MM.1S (cell line): ENCODE measurements at regions not wholly inside any gene's neighbourhood (a gene's known extent, or its start where the extent isn't known, plus 50 kb on each side); places are given as distances from the start of the nearest gene placed in this dataset.

Experiments used
- DNase-seq: peaks from one replicate; pipeline ENCODE4 v3.0.0-alpha.2; 2015
- H2AFZ ChIP-seq: fragments of 300-600 bp; sonication (generic); 2 replicates; pipeline ENCODE4 v1.6.0; 2016; ENCODE audit warnings: antibody characterized with exemption, low read length
- H3F3A ChIP-seq: fragments of 300-600 bp; sonication (generic); 2 replicates; pipeline ENCODE4 v1.6.1; 2016; ENCODE audit warnings: mild to moderate bottlenecking, antibody characterized with exemption, low read length, moderate library complexity, mixed read lengths; ENCODE audit not compliant: insufficient read depth
- H3K27ac ChIP-seq: fragments of 300-600 bp; sonication (generic); 2 replicates; pipeline ENCODE4 v1.5.1; 2016; ENCODE audit warnings: mild to moderate bottlenecking, low read length
- H3K27me3 ChIP-seq: fragments of 300-600 bp; sonication (generic); replicated peaks from 2 replicates; pipeline ENCODE4 v1.6.0; 2016; ENCODE audit warnings: low read length; ENCODE audit not compliant: insufficient read depth
- H3K36me3 ChIP-seq: fragments of 300-600 bp; sonication (generic); replicated peaks from 2 replicates; pipeline ENCODE4 v1.6.1; 2016; ENCODE audit warnings: mild to moderate bottlenecking, low read length, mixed read lengths; ENCODE audit not compliant: insufficient read depth
- H3K4me1 ChIP-seq: fragments of 300-600 bp; sonication (generic); 2 replicates; pipeline ENCODE4 v1.6.1; 2016; ENCODE audit warnings: low read length, mixed read lengths
- H3K4me2 ChIP-seq: fragments of 300-600 bp; sonication (generic); 2 replicates; pipeline ENCODE4 v1.6.0; 2016; ENCODE audit warnings: low read depth, low read length
- H3K4me3 ChIP-seq: fragments of 300-600 bp; sonication (generic); 2 replicates; pipeline ENCODE4 v1.5.1; 2016; ENCODE audit warnings: low read length, mixed read lengths
- H3K79me2 ChIP-seq: fragments of 300-600 bp; sonication (generic); 2 replicates; pipeline ENCODE4 v1.6.1; 2016; ENCODE audit warnings: mixed run types, low read length, mixed read lengths
- H3K9ac ChIP-seq: fragments of 300-600 bp; sonication (generic); 2 replicates; pipeline ENCODE4 v1.6.1; 2016; ENCODE audit warnings: low read length, mixed read lengths
- H3K9me2 ChIP-seq: fragments of 300-600 bp; sonication (generic); replicated peaks from 2 replicates; pipeline ENCODE4 v1.6.1; 2016; ENCODE audit warnings: mild to moderate bottlenecking, low read length, mixed read lengths; ENCODE audit not compliant: insufficient read depth
- H3K9me3 ChIP-seq: fragments of 300-600 bp; sonication (generic); replicated peaks from 2 replicates; pipeline ENCODE4 v1.6.1; 2016; ENCODE audit warnings: mild to moderate bottlenecking, low read length, mixed read lengths; ENCODE audit not compliant: insufficient read depth
- H4K20me1 ChIP-seq: fragments of 300-600 bp; sonication (generic); 2 replicates; pipeline ENCODE4 v1.6.1; 2016; ENCODE audit warnings: mild to moderate bottlenecking, low read length, moderate library complexity, mixed read lengths; ENCODE audit not compliant: insufficient read depth
- EZH2 ChIP-seq: fragments of 300-600 bp; sonication (generic); optimal IDR thresholded peaks from 2 replicates; pipeline ENCODE3; 2017; ENCODE audit warnings: low read depth, mild to moderate bottlenecking, antibody characterized with exemption, low read length, mixed read lengths
- EZH2phosphoT487 ChIP-seq: fragments of 300-600 bp; sonication (generic); IDR thresholded peaks from 2 replicates; pipeline ENCODE4 v1.6.1; 2018; ENCODE audit warnings: antibody characterized with exemption, low read length
- TF ChIP-seq, protein P1 (sequence below): fragments of 300-600 bp; sonication (generic); IDR thresholded peaks from 2 replicates; pipeline ENCODE4 v1.5.1; 2016; ENCODE audit warnings: antibody characterized with exemption, low read length, mixed read lengths

DNA sequence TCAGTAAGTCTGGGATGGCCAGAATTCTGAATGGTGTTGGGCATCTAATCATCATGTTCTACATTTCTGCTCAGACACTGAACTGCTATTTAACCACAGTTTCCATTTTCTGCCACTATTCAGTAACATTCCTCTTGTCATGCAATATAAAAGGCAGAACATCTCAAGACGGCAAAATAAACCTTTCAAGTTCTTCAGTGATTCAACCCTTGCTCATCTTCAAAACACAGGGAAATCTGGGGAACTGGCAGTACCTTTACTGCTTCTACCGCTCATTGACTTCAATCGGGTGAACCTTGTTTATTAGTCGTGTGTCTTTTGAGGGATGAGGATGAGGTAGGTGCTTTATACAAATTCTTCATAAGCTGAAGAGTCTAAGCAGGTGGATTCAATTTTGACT is 184.7 kb upstream of the ANK3 start:
- Histone ChIP-seq H3K27me3 (no peaks in the 10 kb centered on the region), H3K36me3 (no peaks in the 10 kb centered on the region), H3F3A (peaks cover 17% of the 10 kb centered on the region), H4K20me1 (no peaks in the 10 kb centered on the region), H2AFZ (no peak overlapping the region), H3K9ac (no peak overlapping the region), H3K9me3 (no peaks in the 10 kb centered on the region), H3K9me2 (no peaks in the 10 kb centered on the region), H3K4me2 (no peak overlapping the region), H3K27ac (no peak overlapping the region), H3K4me3 (no peak overlapping the region), H3K79me2 (no peaks in the 10 kb centered on the region), H3K4me1 (peaks cover 28% of the 10 kb centered on the region)
- DNase-seq, result no peak
- TF ChIP-seq EZH2 (no peak), EZH2phosphoT487 (no peak)
- TF ChIP-seq, protein P1, sequence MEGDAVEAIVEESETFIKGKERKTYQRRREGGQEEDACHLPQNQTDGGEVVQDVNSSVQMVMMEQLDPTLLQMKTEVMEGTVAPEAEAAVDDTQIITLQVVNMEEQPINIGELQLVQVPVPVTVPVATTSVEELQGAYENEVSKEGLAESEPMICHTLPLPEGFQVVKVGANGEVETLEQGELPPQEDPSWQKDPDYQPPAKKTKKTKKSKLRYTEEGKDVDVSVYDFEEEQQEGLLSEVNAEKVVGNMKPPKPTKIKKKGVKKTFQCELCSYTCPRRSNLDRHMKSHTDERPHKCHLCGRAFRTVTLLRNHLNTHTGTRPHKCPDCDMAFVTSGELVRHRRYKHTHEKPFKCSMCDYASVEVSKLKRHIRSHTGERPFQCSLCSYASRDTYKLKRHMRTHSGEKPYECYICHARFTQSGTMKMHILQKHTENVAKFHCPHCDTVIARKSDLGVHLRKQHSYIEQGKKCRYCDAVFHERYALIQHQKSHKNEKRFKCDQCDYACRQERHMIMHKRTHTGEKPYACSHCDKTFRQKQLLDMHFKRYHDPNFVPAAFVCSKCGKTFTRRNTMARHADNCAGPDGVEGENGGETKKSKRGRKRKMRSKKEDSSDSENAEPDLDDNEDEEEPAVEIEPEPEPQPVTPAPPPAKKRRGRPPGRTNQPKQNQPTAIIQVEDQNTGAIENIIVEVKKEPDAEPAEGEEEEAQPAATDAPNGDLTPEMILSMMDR, result no peak

DNA sequence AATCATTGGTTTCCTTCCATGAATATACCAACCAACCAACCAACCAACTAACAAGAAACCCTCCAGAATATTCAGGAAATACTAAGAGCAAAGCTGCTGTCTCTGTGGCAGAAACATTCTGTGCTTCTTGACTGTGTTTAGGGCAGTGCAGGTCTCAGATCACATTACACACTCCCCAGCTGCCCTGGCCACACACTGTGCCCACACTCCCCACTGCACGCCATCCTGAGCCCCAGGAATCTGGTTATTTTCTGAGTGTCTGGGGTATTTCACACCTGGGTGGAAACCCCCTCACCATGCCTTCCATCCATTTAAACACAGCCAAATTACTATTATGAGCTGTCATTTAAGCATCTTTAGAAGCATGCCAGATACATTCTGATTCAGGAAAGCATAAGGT is 183.7 kb upstream of the ANK3 start:
- peaks cover 28% of the 10 kb centered on the region for H3K4me1 ChIP-seq
- H3K4me2 ChIP-seq, result peak overlapping the region; percentile 55; the same call in 1 of the 2 replicates
- H3K27ac ChIP-seq, result peak overlapping the region; percentile 30; the same call in 1 of the 2 replicates
- H3K9ac ChIP-seq, result no peak overlapping the region
- H2AFZ ChIP-seq, result no peak overlapping the region
- no peak overlapping the region for H3K4me3 ChIP-seq
- H3K36me3 ChIP-seq, result no peaks in the 10 kb centered on the region
- H3K27me3 ChIP-seq, result no peaks in the 10 kb centered on the region
- no peaks in the 10 kb centered on the region for H3K9me3 ChIP-seq
- no peaks in the 10 kb centered on the region for H3K79me2 ChIP-seq
- DNase-seq, result peak; percentile 46
- no peaks in the 10 kb centered on the region for H4K20me1 ChIP-seq
- no peak for TF ChIP-seq EZH2
- TF ChIP-seq, protein P1, result no peak
- no peak for TF ChIP-seq EZH2phosphoT487
- no peaks in the 10 kb centered on the region for H3K9me2 ChIP-seq
- peaks cover 17% of the 10 kb centered on the region for H3F3A ChIP-seq

DNA sequence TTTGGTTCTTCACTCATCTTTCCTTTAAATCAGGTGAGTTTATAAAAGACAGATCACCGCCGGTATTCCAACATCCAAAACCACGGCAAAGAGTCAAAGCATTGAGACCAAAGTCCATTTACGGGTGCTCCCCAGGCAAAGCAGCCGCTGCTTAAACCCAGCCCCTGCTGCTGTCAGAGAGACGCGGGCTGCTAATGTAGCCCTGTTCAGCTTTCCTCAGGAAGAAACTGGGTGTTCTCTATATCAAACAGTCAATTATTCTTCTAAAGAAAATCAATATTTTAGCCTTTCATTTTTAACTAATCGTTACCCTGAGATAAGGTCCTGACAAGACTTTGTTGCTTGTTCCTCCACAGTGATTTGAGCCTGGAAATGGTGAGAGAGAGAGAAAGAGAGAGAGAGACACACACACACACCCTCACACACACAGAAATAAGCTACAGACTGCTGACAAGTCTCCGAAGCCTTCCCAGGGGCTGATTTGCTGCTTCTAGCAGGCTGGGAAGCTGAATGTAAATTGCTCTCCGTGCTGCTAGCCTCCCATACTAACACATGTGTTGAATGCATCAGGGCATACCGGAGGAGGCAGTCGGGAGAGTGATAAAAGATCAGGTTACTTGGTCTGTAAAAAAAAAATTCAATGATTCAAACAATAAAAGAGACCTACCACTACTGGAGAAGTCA is 183.0 kb upstream of the ANK3 start:
- Histone ChIP-seq H3K9ac (peak overlapping the region; percentile 7; the same call in 1 of the 2 replicates), H3F3A (peaks cover 17% of the 10 kb centered on the region), H3K27ac (peak overlapping the region; percentile 30; the same call in 1 of the 2 replicates), H3K4me2 (peak overlapping the region; percentile 55), H3K79me2 (no peaks in the 10 kb centered on the region), H3K4me3 (peak overlapping the region; percentile 47), H3K36me3 (no peaks in the 10 kb centered on the region), H4K20me1 (no peaks in the 10 kb centered on the region), H3K27me3 (no peaks in the 10 kb centered on the region), H2AFZ (peak overlapping the region; percentile 63), H3K9me3 (no peaks in the 10 kb centered on the region), H3K4me1 (peaks cover 28% of the 10 kb centered on the region), H3K9me2 (no peaks in the 10 kb centered on the region)
- peak; percentile 15 for DNase-seq
- TF ChIP-seq, protein P1, result no peak
- TF ChIP-seq EZH2phosphoT487 (no peak), EZH2 (no peak)
